Upper lobe of left lung (tissue), 4 donors: ENCODE measurements at regions not wholly inside any gene's neighbourhood (a gene's known extent, or its start where the extent isn't known, plus 50 kb on each side); places are given as distances from the start of the nearest gene placed in this dataset.

Source experiments
- POLR2AphosphoS5 ChIP-seq, 2 donors: sonication (generic); formaldehyde crosslinking; IDR thresholded peaks; one replicate each; pipeline ENCODE4 v1.5.1; 2017; ENCODE audit warnings: antibody characterized with exemption in 2 of 2
- TF ChIP-seq, protein P1 (sequence below), 6 experiments: fragments of 450-650 bp in 4 of 6; fragments of 200-600 bp in 2 of 6; sonication (generic) in 2 of 6; IDR thresholded peaks; one replicate each; pipeline ENCODE4 v1.5.1; 2016 to 2019; ENCODE audit warnings: antibody characterized with exemption in 6 of 6

DNA sequence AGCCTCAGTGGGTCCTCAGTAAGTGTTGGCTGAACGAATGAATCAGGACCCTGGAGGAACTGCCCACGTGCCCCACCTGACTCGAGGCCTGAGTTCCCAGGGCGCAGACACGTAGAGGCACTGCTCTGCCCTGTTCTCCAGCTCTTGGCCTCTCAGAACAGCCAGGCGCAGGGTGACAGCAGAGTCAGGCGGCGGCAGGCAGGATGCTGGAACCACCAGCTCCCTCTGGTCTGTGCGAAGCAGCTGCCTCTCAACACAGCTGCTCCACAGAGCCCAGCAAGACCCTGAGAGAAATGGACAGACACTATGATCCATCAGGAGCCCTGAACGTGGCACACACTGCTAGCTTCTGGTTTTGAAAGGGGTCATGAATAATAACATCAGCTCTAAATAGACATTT lies 53.1 kb upstream of the BCO1 start:
- TF ChIP-seq, protein P1, sequence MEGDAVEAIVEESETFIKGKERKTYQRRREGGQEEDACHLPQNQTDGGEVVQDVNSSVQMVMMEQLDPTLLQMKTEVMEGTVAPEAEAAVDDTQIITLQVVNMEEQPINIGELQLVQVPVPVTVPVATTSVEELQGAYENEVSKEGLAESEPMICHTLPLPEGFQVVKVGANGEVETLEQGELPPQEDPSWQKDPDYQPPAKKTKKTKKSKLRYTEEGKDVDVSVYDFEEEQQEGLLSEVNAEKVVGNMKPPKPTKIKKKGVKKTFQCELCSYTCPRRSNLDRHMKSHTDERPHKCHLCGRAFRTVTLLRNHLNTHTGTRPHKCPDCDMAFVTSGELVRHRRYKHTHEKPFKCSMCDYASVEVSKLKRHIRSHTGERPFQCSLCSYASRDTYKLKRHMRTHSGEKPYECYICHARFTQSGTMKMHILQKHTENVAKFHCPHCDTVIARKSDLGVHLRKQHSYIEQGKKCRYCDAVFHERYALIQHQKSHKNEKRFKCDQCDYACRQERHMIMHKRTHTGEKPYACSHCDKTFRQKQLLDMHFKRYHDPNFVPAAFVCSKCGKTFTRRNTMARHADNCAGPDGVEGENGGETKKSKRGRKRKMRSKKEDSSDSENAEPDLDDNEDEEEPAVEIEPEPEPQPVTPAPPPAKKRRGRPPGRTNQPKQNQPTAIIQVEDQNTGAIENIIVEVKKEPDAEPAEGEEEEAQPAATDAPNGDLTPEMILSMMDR (IDR thresholded peaks at IDR 0.05), result no peak
- TF ChIP-seq POLR2AphosphoS5 (IDR thresholded peaks at IDR 0.05), result no peak
